K562 (cell line): ENCODE measurements at regions not wholly inside any gene's neighbourhood (a gene's known extent, or its start where the extent isn't known, plus 50 kb on each side); places are given as distances from the start of the nearest gene placed in this dataset.
A peak's percentile ranks its signal among the peaks of the same experiment; 100 is the strongest.

Experiments used
- ATAC-seq: fragments of 200-7000 bp; cut with Tn5 transposase; 3 replicates; pipeline ENCODE4 v1.9.1; 2020; ENCODE audit warnings: moderate library complexity
- BruUV-seq: library from RNA; stranded (reverse); fragments of 400-500 nt; replicated peaks from 2 replicates; lab custom pipeline; 2021; lab: Mats Ljungman, UMichigan
- CTCF ChIA-PET: fragments of 300-600 bp; formaldehyde crosslinking; extraction: SDS; loops from one replicate; lab custom pipeline; 2021; ENCODE audit warnings: low intra/inter-chr PET ratio; lab: Yijun Ruan, JAX
- POLR2A ChIA-PET: fragments of 300-600, 350-650 bp; sonication (Branson Sonifier 250); formaldehyde crosslinking; extraction: SDS; loops from one replicate; lab custom pipeline; 2021; ENCODE audit warnings: antibody characterized with exemption, inconsistent platforms; lab: Yijun Ruan, JAX
- DNase-seq, 4 experiments: peaks; one replicate each; pipeline versions ENCODE4 v3.0.0 to v3.0.0-alpha.2; 2011 to 2018; ENCODE audit warnings: low spot score in 3 of 4, mixed read lengths in 3 of 4; ENCODE audit errors: extremely low read depth in 1 of 4
- FAIRE-seq: peaks from 2 replicates; lab custom pipeline; 2011; peaks lifted over from hg19 to GRCh38; lab: Jason Lieb, UNC
- H2AFZ ChIP-seq: 2 replicates; pipeline ENCODE4 v1.6.0; 2011; ENCODE audit warnings: low read depth, low read length, control low read depth, inconsistent platforms
- H3K27ac ChIP-seq: fragments of 200-600 bp; 3 replicates; pipeline ENCODE4 v1.8.0; 2011; ENCODE audit warnings: low read depth, mild to moderate bottlenecking, control low read depth, inconsistent platforms, low read length, moderate library complexity, mixed read lengths; ENCODE audit errors: extremely low read depth
- H3K27me3 ChIP-seq, 2 experiments: fragments of 300-600 bp in 1 of 2; 2 replicates in 1 of 2; 3 replicates in 1 of 2; pipeline versions ENCODE4 v1.6.0 to v1.8.0; 2011; ENCODE audit warnings: inconsistent platforms in 2 of 2, low read length in 2 of 2, mild to moderate bottlenecking in 1 of 2, mixed read lengths in 1 of 2, moderate library complexity in 1 of 2; ENCODE audit not compliant: control insufficient read depth in 2 of 2, insufficient read depth in 2 of 2
- H3K36me3 ChIP-seq: fragments of 300-600 bp; 3 replicates; pipeline ENCODE4 v1.8.0; 2011; ENCODE audit warnings: mild to moderate bottlenecking, low read length, inconsistent platforms; ENCODE audit not compliant: control insufficient read depth, insufficient read depth
- H3K4me1 ChIP-seq, 2 experiments: fragments of 200-600 bp in 1 of 2; replicated peaks in 1 of 2; 2 replicates in 1 of 2; 3 replicates in 1 of 2; pipeline versions ENCODE4 v1.5.1 to v1.8.0; 2011; ENCODE audit warnings: inconsistent platforms in 2 of 2, low read length in 2 of 2, mild to moderate bottlenecking in 1 of 2, mixed read lengths in 1 of 2, moderate library complexity in 1 of 2; ENCODE audit not compliant: control insufficient read depth in 2 of 2, insufficient read depth in 2 of 2
- H3K4me2 ChIP-seq: 2 replicates; pipeline ENCODE4 v1.6.1; 2011; ENCODE audit warnings: low read length, control low read depth, inconsistent platforms, mixed read lengths; ENCODE audit not compliant: insufficient read depth
- H3K4me3 ChIP-seq: fragments of 200-600 bp; sonication (generic), shearing (Covaris generic); 2 replicates; pipeline ENCODE4 v1.5.1; 2016; ENCODE audit warnings: control low read depth, inconsistent platforms
- H3K79me2 ChIP-seq: fragments of 200-600 bp; 3 replicates; pipeline ENCODE4 v1.8.0; 2011; ENCODE audit warnings: low read length, inconsistent platforms; ENCODE audit not compliant: control insufficient read depth, insufficient read depth
- H3K9ac ChIP-seq, 2 experiments: 2 replicates each; pipeline versions ENCODE4 v1.6.0 to v1.6.1; 2011; ENCODE audit warnings: low read depth in 2 of 2, low read length in 2 of 2, control low read depth in 1 of 2, inconsistent platforms in 1 of 2, mild to moderate bottlenecking in 1 of 2, mixed read lengths in 1 of 2; ENCODE audit not compliant: insufficient read depth in 1 of 2
- H3K9me1 ChIP-seq: one replicate; pipeline ENCODE4 v1.6.0; 2011; ENCODE audit warnings: inconsistent platforms, mild to moderate bottlenecking, low read length, moderate library complexity; ENCODE audit not compliant: control insufficient read depth, insufficient read depth
- H3K9me3 ChIP-seq: replicated peaks from 2 replicates; pipeline ENCODE4 v1.5.1; 2011; ENCODE audit warnings: low read depth, low read length, inconsistent platforms; ENCODE audit not compliant: control insufficient read depth, insufficient read depth
- H4K20me1 ChIP-seq: replicated peaks from 2 replicates; pipeline ENCODE4 v1.6.1; 2011; ENCODE audit warnings: low read length, inconsistent platforms, mixed read lengths; ENCODE audit not compliant: control insufficient read depth, insufficient read depth
- CEBPG ChIP-seq, 3 experiments: fragments of 200-800 bp in 1 of 3; sonication (Bioruptor generic) in 1 of 3; sonication (generic) in 1 of 3; formaldehyde crosslinking in 1 of 3; IDR thresholded peaks in 2 of 3; conservative IDR thresholded peaks in 1 of 3; 2 replicates each; pipeline versions ENCODE4 v1.6.1 to v1.8.0; 2016 to 2022; ENCODE audit warnings: missing compliant biosample characterization in 2 of 3, missing genetic modification characterization in 2 of 3, mild to moderate bottlenecking in 1 of 3, missing genetic modification reagents in 1 of 3
- CHD2 ChIP-seq: IDR thresholded peaks from 2 replicates; pipeline ENCODE4 v1.6.1; 2011; ENCODE audit warnings: low read depth, low read length
- CTBP1 ChIP-seq: fragments of 450-650 bp; IDR thresholded peaks from 2 replicates; pipeline ENCODE4 v1.6.1; 2016; ENCODE audit warnings: borderline replicate concordance
- HNRNPL ChIP-seq: fragments of 200-400 bp; formaldehyde crosslinking; IDR thresholded peaks from 2 replicates; pipeline ENCODE4 v1.6.1; 2017; ENCODE audit warnings: low read depth, mild to moderate bottlenecking, low read length
- MEIS2 ChIP-seq: fragments of 450-650 bp; IDR thresholded peaks from 2 replicates; pipeline ENCODE4 v1.6.1; 2014; ENCODE audit warnings: mild to moderate bottlenecking; ENCODE audit not compliant: partially characterized antibody
- SMARCB1 ChIP-seq: IDR thresholded peaks from 2 replicates; pipeline ENCODE4 v1.6.1; 2011; ENCODE audit warnings: improper control_type of control experiment, low read depth; ENCODE audit not compliant: insufficient read length
- THAP7 ChIP-seq: fragments of 250-450 bp; sonication (Bioruptor Pico); IDR thresholded peaks from 2 replicates; pipeline ENCODE4 v1.5.0; 2021
- ZBTB11 ChIP-seq, 3 experiments: fragments of 200-800 bp in 1 of 3; fragments of 250-450 bp in 1 of 3; fragments of 450-650 bp in 1 of 3; sonication (Bioruptor Pico) in 1 of 3; sonication (Bioruptor generic) in 1 of 3; formaldehyde crosslinking in 1 of 3; IDR thresholded peaks; 2 replicates each; pipeline versions ENCODE4 v1.6.1 to v1.8.0; 2016 to 2022; ENCODE audit warnings: mild to moderate bottlenecking in 2 of 3, missing genetic modification characterization in 2 of 3, missing compliant biosample characterization in 1 of 3, moderate library complexity in 1 of 3
- ZNF586 ChIP-seq: fragments of 450-650 bp; formaldehyde crosslinking; conservative IDR thresholded peaks from 2 replicates; pipeline ENCODE4 v1.4.0; 2020; ENCODE audit warnings: mild to moderate bottlenecking, moderate library complexity
- ZNF740 ChIP-seq, 3 experiments: fragments of 200-800 bp in 1 of 3; sonication (Bioruptor generic) in 1 of 3; sonication (generic) in 1 of 3; formaldehyde crosslinking in 1 of 3; IDR thresholded peaks; 2 replicates each; pipeline versions ENCODE4 v1.6.1 to v1.8.0; 2016 to 2022; ENCODE audit warnings: mild to moderate bottlenecking in 2 of 3, missing compliant biosample characterization in 2 of 3, missing genetic modification characterization in 2 of 3, missing genetic modification reagents in 1 of 3
- WGBS: fragments of 100-300 bp; shearing (Covaris generic); methylation state at CpG from one replicate; pipeline ENCODE4 v1.1.6; 2016; ENCODE audit warnings: low coverage, mixed read lengths; ENCODE audit not compliant: insufficient coverage; ENCODE audit errors: missing lambda C conversion rate; 5-methylcytosine and 5-hydroxymethylcytosine counted together
- in situ Hi-C: fragments of 300-500 bp; cut with MboI; formaldehyde crosslinking; loops from 4 replicates; pipeline ENCODE4 v1.15.0; 2018; ENCODE audit warnings: inconsistent platforms, mixed read lengths
- intact Hi-C: fragments of 100-400 bp; cut with micrococcal nuclease; formaldehyde crosslinking; loops from 2 replicates; pipeline ENCODE4 v1.14.2; 2022

- no peak for FAIRE-seq
- H3K4me3 ChIP-seq: no peak overlapping the region
- H3K27me3 ChIP-seq: no peaks in the 10 kb centered on the region
- 0% methylated on average over 1 of the region's 1 CpG for WGBS
- H3K4me1 ChIP-seq: no peaks in the 10 kb centered on the region
- H3K4me2 ChIP-seq: no peak overlapping the region
- H3K27ac ChIP-seq: no peak overlapping the region
- no peaks in the 10 kb centered on the region for H3K9me1 ChIP-seq
- ATAC-seq: no peak
- no peaks in the 10 kb centered on the region for H3K36me3 ChIP-seq
- BruUV-seq: no TSS peak
- H2AFZ ChIP-seq: no peak overlapping the region
- H3K79me2 ChIP-seq: no peaks in the 10 kb centered on the region
- no peak for TF ChIP-seq CEBPG (CRISPR knock-in tag; IDR thresholded peaks at IDR 0.05)
- TF ChIP-seq CEBPG (tag; conservative IDR thresholded peaks at IDR 0.05 in 1 of 2, IDR thresholded peaks at IDR 0.05 in 1 of 2): peak in 1 of 2 experiments; percentile 71; a peak in 2 of 4 replicates
- TF ChIP-seq SMARCB1: no peak
- no peak for TF ChIP-seq CHD2
- DNase-seq: no peak
- POLR2A ChIA-PET: no interaction called here
- H3K9ac ChIP-seq: no peak overlapping the region
- H4K20me1 ChIP-seq: no peaks in the 10 kb centered on the region
- CTCF ChIA-PET: no interaction called here
- intact Hi-C loops: no loop called here
- no peaks in the 10 kb centered on the region for H3K9me3 ChIP-seq
- in situ Hi-C loops: no loop called here
Observed at GRCh38 chr6:113115196-113115595, 741.9 kb upstream of the MARCKS start.

- Histone ChIP-seq H3K9me3 (no peaks in the 10 kb centered on the region), H3K4me3 (no peak overlapping the region), H3K4me2 (no peak overlapping the region), H3K27ac (no peak overlapping the region), H4K20me1 (no peaks in the 10 kb centered on the region), H3K9me1 (no peaks in the 10 kb centered on the region), H3K79me2 (no peaks in the 10 kb centered on the region), H3K9ac (no peak overlapping the region), H3K27me3 (no peaks in the 10 kb centered on the region), H3K36me3 (no peaks in the 10 kb centered on the region), H2AFZ (no peak overlapping the region), H3K4me1 (no peaks in the 10 kb centered on the region)
- intact Hi-C loops (no loop called here), in situ Hi-C loops (no loop called here)
- no peak for FAIRE-seq
- CTCF ChIA-PET: no interaction called here
- POLR2A ChIA-PET: interaction anchor here (0.6 kb wide), 1 partner anchor 288 kb away, joined by 3 read pairs; no protein-coding TSS in a partner anchor
- 5% methylated on average over 2 of the region's 2 CpGs for WGBS
- no TSS peak for BruUV-seq
- no peak for DNase-seq
- no peak for ATAC-seq
- no peak for TF ChIP-seq SMARCB1
- TF ChIP-seq CTBP1: no peak
- TF ChIP-seq ZBTB11 (CRISPR knock-in tag; IDR thresholded peaks at IDR 0.05): no peak
- TF ChIP-seq ZNF586: no peak
- TF ChIP-seq ZNF740 (CRISPR knock-in tag; IDR thresholded peaks at IDR 0.05): no peak
- TF ChIP-seq ZNF740 (tag; IDR thresholded peaks at IDR 0.05): no peak
- no peak for TF ChIP-seq MEIS2
- no peak for TF ChIP-seq THAP7 (CRISPR knock-in tag)
- no peak for TF ChIP-seq HNRNPL
Observed at GRCh38 chr6:113120224-113120581, 736.9 kb upstream of the MARCKS start.
